ENCODE measurements at regions not wholly inside any gene's neighbourhood (a gene's known extent, or its start where the extent isn't known, plus 50 kb on each side); places are given as distances from the start of the nearest gene placed in this dataset.

DNA sequence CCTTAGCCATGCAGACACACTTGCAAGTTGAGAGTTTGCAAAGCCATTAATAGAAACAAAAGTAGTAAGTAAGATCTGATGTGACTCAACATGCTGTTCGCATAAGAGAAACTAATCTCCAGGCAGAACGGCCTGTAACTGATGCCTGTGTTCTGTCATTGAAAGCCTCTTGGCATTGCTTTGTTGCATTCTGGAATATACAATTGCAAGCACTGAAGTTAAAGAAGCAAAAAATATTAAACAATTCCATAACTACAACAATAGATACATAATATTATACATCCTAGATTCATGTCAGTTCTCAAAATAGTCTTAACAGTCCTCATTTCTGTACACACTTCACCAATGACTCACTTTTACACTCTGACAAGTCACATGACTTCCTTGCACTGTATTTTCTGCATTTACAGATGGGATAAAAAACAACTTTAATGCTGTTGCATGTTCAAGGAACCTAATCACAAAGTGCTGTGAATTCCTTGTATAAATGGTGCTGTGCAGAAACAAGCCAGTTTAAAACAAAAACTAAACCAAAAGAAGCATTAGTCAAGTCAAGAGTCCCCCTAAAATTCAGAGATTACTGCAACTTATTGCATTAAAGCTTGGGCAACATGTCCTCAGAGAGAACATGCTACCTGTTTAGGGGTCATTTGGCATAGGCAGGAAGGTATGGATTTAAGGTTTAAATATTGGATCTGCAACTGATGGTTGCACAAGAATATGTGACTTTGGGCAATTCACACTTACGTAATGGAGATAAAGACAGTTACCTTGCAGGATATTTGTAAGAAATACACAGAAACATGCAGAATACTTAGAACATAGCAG, 79.5 kb upstream of the SERP2 start:
- DNase-seq (ENCODE audit: low spot score), result peak; percentile 43
- Histone ChIP-seq H3K4me3 (no peak overlapping the region), H3K27ac (peak overlapping the region; percentile 60 to 64)
- TF ChIP-seq, protein P1, sequence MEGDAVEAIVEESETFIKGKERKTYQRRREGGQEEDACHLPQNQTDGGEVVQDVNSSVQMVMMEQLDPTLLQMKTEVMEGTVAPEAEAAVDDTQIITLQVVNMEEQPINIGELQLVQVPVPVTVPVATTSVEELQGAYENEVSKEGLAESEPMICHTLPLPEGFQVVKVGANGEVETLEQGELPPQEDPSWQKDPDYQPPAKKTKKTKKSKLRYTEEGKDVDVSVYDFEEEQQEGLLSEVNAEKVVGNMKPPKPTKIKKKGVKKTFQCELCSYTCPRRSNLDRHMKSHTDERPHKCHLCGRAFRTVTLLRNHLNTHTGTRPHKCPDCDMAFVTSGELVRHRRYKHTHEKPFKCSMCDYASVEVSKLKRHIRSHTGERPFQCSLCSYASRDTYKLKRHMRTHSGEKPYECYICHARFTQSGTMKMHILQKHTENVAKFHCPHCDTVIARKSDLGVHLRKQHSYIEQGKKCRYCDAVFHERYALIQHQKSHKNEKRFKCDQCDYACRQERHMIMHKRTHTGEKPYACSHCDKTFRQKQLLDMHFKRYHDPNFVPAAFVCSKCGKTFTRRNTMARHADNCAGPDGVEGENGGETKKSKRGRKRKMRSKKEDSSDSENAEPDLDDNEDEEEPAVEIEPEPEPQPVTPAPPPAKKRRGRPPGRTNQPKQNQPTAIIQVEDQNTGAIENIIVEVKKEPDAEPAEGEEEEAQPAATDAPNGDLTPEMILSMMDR (IDR thresholded peaks at IDR 0.05), result no peak

DNA sequence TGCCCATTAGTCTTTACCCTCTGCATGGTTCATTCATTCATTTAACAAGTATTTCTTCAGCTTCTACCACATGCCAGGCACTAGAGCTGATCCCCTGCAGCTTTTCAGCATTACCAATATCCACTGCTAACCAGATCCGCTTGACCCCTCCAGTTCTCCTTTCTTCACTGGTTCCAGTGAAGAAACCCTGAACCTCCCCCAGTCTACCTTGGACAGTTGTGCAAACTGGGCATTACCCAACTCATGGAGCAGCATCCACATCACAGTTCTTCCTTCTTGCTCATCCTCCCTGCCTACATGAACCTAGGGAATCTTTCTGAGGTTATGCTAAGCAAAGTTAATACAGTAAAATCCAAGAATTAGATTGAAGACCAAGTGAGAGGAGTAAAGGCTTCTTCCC, 78.7 kb upstream of the SERP2 start:
- TF ChIP-seq, protein P1 (IDR thresholded peaks at IDR 0.05), result no peak
- no peak overlapping the region for H3K27ac ChIP-seq
- DNase-seq (ENCODE audit: low spot score), result no peak
- no peak overlapping the region for H3K4me3 ChIP-seq

DNA sequence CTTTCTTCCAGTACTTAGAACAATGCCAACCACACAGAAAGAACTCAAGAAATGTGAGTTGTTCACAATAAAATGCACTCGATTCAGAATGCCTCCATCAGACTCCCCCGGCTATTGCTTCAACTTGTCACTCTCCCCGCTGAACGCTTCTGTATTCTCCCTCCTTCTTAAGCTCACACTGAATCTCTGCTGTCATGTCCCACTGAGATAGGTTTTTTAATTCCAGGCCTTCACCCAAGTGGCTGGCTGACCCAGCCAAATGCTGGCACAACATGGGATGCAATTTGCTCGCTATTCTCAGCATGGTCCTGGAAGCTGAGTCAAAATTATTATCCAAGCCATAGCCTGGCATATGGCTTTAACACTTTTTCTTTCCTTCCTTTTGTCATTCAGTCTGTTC, 76.8 kb upstream of the SERP2 start:
- DNase-seq (ENCODE audit: low spot score), result no peak
- H3K27ac ChIP-seq, result peak overlapping the region in 1 of 2 donors; percentile 6
- TF ChIP-seq, protein P1 (IDR thresholded peaks at IDR 0.05), result no peak
- H3K4me3 ChIP-seq, result no peak overlapping the region

DNA sequence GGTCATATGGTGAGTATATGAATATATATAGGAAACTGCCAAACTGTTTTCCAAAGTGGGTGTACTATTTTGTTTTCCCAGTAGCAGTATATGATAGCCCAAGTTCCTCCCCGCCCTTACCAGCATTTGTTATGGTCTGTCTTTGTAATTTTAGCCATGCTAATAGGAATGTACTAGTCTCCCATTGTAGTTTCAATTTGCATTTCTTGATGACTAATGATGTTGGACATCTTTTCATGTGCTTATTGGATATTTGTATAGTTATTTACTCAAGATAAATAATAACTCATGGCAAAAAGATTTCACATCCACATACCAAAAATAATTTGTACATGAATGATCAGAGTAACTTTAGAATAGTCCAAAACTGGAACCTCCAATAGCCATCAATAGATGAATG, 75.3 kb upstream of the SERP2 start:
- Histone ChIP-seq H3K4me3 (no peak overlapping the region), H3K27ac (no peak overlapping the region)
- DNase-seq (ENCODE audit: low spot score), result no peak
- TF ChIP-seq, protein P1 (IDR thresholded peaks at IDR 0.05), result no peak

DNA sequence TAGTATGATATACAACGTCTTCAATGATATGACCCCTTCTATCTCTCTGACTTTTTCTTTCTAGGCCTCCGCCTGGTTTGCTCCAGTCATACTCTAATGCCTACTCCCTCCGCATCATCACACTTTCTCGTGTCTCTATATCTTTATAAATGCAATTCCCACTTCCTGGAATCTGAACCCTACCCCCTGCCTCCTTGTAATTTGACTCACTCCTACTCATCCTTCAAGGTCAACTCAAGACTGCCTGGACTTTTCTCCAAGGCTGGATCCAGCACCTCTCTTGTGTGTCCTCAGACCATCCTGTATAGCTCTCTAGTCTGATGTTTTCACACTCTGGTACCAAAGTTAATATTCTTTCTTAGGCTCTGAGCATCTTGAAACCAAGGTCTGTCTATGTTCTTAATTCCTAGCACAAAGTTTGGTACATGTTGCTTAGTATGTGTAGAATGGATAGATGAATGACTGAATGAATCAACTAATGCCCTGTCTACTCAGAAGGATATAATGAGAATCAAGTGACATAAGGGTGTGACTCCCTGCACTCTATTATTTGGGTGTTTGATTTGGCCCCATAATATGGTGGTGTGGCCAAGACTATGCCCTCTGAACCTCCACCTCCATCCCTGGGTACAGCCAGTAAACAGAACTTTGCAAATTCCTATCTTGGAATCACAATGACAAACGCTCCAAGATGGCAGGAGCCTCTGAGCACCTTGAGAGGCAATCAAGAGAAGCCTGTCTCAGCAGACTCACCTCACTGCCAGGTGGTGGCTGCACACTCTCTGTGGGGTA, 74.3 kb upstream of the SERP2 start:
- Histone ChIP-seq H3K27ac (no peak overlapping the region), H3K4me3 (no peak overlapping the region)
- DNase-seq (ENCODE audit: low spot score), result no peak
- TF ChIP-seq, protein P1 (IDR thresholded peaks at IDR 0.05), result no peak

DNA sequence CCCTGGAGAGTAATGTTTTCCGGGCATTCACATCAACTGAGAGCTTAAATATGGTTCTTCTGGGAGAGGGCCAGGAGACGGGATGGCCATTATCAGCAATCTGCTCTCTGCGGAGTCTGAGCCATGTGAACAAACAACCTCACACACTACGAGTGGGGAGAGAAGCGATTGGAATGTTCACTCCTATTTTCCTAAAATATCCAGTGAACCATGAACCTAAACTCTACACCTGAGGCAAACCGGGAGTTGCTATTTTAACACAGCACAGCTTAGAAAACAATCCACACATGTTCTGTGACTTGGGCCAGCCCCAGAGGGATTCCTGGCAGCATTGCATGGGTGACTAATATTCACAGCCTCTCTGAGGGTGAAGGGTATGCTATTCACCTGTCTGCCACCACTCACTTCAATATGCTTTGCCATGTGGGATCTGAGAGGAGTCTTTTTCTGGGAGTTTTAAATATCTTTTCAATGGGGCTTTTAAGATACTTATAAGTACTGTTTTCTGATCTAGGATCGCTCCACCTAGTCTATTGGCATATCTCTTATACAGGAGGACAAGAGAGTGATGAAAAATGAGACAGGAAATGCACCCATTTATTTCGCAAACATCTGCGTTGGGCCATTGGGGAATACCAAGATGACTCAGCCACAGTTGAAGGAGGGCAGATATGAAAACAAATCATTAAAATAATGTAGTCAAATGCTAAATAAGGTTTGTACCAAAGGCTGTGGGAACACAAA, 72.6 kb upstream of the SERP2 start:
- Histone ChIP-seq H3K4me3 (no peak overlapping the region), H3K27ac (peak overlapping the region; percentile 62 to 73)
- peak; percentile 85 for DNase-seq (ENCODE audit: low spot score)
- TF ChIP-seq, protein P1 (IDR thresholded peaks at IDR 0.05), result no peak
